Activated naive CD8-positive, alpha-beta T cell treated with anti-CD3 and anti-CD28 coated beads, Interleukin-2, amount 10 ng/mL, durations not matched to agents 7 days and 5 days (primary cell): ENCODE measurements at regions not wholly inside any gene's neighbourhood (a gene's known extent, or its start where the extent isn't known, plus 50 kb on each side); places are given as distances from the start of the nearest gene placed in this dataset.
"Not testable (repeated sequence)": the region's sequence is repeated elsewhere in the genome, so short reads cannot be mapped to it uniquely, and the experiment has no call there.

Experiments used
- ATAC-seq: fragments of 150-1000 bp; cut with Tn5 transposase; one replicate; pipeline ENCODE4 v1.10.0; 2021; ENCODE audit warnings: low read depth, moderate library complexity
- POLR2A ChIA-PET: fragments of 350-600 bp; sonication (Branson Sonifier 250); formaldehyde crosslinking; loops from one replicate; lab custom pipeline; 2021; ENCODE audit warnings: antibody characterized with exemption; lab: Charles Lee
- DNase-seq: peaks from one replicate; pipeline ENCODE4 v3.0.0; 2021
- H3K27ac Mint-ChIP-seq: one replicate; pipeline ENCODE4 v1.8.0; 2022; ENCODE audit warnings: mild to moderate bottlenecking, mixed read lengths
- H3K27me3 Mint-ChIP-seq: one replicate; pipeline ENCODE4 v1.8.0; 2022; ENCODE audit warnings: mild to moderate bottlenecking, moderate library complexity, mixed read lengths
- H3K36me3 Mint-ChIP-seq: one replicate; pipeline ENCODE4 v1.8.0; 2021; ENCODE audit warnings: mild to moderate bottlenecking, mixed read lengths
- H3K4me1 Mint-ChIP-seq: one replicate; pipeline ENCODE4 v1.8.0; 2021; ENCODE audit warnings: mixed read lengths
- H3K4me3 Mint-ChIP-seq: one replicate; pipeline ENCODE4 v1.8.0; 2022; ENCODE audit warnings: mild to moderate bottlenecking, moderate library complexity, mixed read lengths
- H3K9me3 Mint-ChIP-seq: one replicate; pipeline ENCODE4 v1.8.0; 2021; ENCODE audit warnings: mixed read lengths

GRCh38 chr13:38283346-38283745 lies 66.3 kb upstream of the UFM1 start:
- POLR2A ChIA-PET = no interaction called here
- no peaks in the 10 kb centered on the region for H3K36me3 Mint-ChIP-seq

GRCh38 chr13:38265132-38265497 lies 84.5 kb upstream of the UFM1 start:
- Mint-ChIP-seq H3K27ac (no peak overlapping the region), H3K27me3 (no peaks in the 10 kb centered on the region)
- POLR2A ChIA-PET = no interaction called here

More at GRCh38 chr13:38283346-38283745, 66.3 kb upstream of the UFM1 start:
- Mint-ChIP-seq H3K9me3 (peaks cover 8% of the 10 kb centered on the region), H3K27ac (no peak overlapping the region), H3K27me3 (no peaks in the 10 kb centered on the region), H3K4me3 (no peak overlapping the region), H3K4me1 (no peaks in the 10 kb centered on the region)
- no peak for DNase-seq
- ATAC-seq = no peak

GRCh38 chr13:38264363-38265131 lies 85.1 kb upstream of the UFM1 start:
- peaks cover 2% of the 10 kb centered on the region for H3K36me3 Mint-ChIP-seq
- H3K27me3 Mint-ChIP-seq = no peaks in the 10 kb centered on the region
- ATAC-seq (no peak), DNase-seq (no peak)
- no peaks in the 10 kb centered on the region for H3K4me1 Mint-ChIP-seq
- POLR2A ChIA-PET = no interaction called here
- no peak overlapping the region for H3K27ac Mint-ChIP-seq
- peaks cover 11% of the 10 kb centered on the region for H3K9me3 Mint-ChIP-seq
- no peak overlapping the region for H3K4me3 Mint-ChIP-seq

More at GRCh38 chr13:38265132-38265497, 84.5 kb upstream of the UFM1 start:
- Mint-ChIP-seq H3K4me3 (no peak overlapping the region), H3K36me3 (peaks cover 2% of the 10 kb centered on the region), H3K4me1 (no peaks in the 10 kb centered on the region), H3K9me3 (peaks cover 13% of the 10 kb centered on the region)
- no peak for ATAC-seq
- no peak for DNase-seq

GRCh38 chr13:38262211-38262610 lies 87.4 kb upstream of the UFM1 start:
- Mint-ChIP-seq H3K4me3 (no peak overlapping the region), H3K27me3 (no peaks in the 10 kb centered on the region), H3K9me3 (peaks cover 6% of the 10 kb centered on the region), H3K27ac (no peak overlapping the region), H3K36me3 (peaks cover 2% of the 10 kb centered on the region), H3K4me1 (no peaks in the 10 kb centered on the region)
- ATAC-seq (no peak), DNase-seq (no peak)
- POLR2A ChIA-PET = no interaction called here

GRCh38 chr13:38255600-38255999 lies 94.1 kb upstream of the UFM1 start:
- H3K27ac Mint-ChIP-seq = no peak overlapping the region
- H3K36me3 Mint-ChIP-seq = no peaks in the 10 kb centered on the region
- POLR2A ChIA-PET = no interaction called here
- no peaks in the 10 kb centered on the region for H3K4me1 Mint-ChIP-seq
- no peaks in the 10 kb centered on the region for H3K27me3 Mint-ChIP-seq
- no peak overlapping the region for H3K4me3 Mint-ChIP-seq
- no peak for DNase-seq
- no peak for ATAC-seq
- no peaks in the 10 kb centered on the region for H3K9me3 Mint-ChIP-seq

GRCh38 chr13:38239874-38240273 lies 109.8 kb upstream of the UFM1 start:
- Mint-ChIP-seq H3K4me1 (no peaks in the 10 kb centered on the region), H3K4me3 (no peak overlapping the region)
- POLR2A ChIA-PET = no interaction called here

GRCh38 chr13:38228322-38228721 lies 121.3 kb upstream of the UFM1 start:
- Mint-ChIP-seq H3K4me1 (no peaks in the 10 kb centered on the region), H3K36me3 (no peaks in the 10 kb centered on the region), H3K27me3 (no peaks in the 10 kb centered on the region)

More at GRCh38 chr13:38239874-38240273, 109.8 kb upstream of the UFM1 start:
- peaks cover 3% of the 10 kb centered on the region for H3K9me3 Mint-ChIP-seq
- H3K27me3 Mint-ChIP-seq = no peaks in the 10 kb centered on the region
- no peak overlapping the region for H3K27ac Mint-ChIP-seq
- DNase-seq (no peak), ATAC-seq (no peak)
- no peaks in the 10 kb centered on the region for H3K36me3 Mint-ChIP-seq

GRCh38 chr13:38226496-38226895 lies 123.2 kb upstream of the UFM1 start:
- POLR2A ChIA-PET = no interaction called here
- Mint-ChIP-seq H3K36me3 (no peaks in the 10 kb centered on the region), H3K4me3 (no peak overlapping the region), H3K27me3 (no peaks in the 10 kb centered on the region), H3K9me3 (no peaks in the 10 kb centered on the region), H3K27ac (no peak overlapping the region), H3K4me1 (no peaks in the 10 kb centered on the region)
- DNase-seq (no peak), ATAC-seq (no peak)

More at GRCh38 chr13:38228322-38228721, 121.3 kb upstream of the UFM1 start:
- POLR2A ChIA-PET = no interaction called here
- no peak overlapping the region for H3K4me3 Mint-ChIP-seq
- no peak for DNase-seq
- no peaks in the 10 kb centered on the region for H3K9me3 Mint-ChIP-seq
- H3K27ac Mint-ChIP-seq = no peak overlapping the region
- no peak for ATAC-seq

- H3K4me1 Mint-ChIP-seq = no peaks in the 10 kb centered on the region
- H3K9me3 Mint-ChIP-seq = peaks cover 1% of the 10 kb centered on the region
- ATAC-seq = no peak
- H3K4me3 Mint-ChIP-seq = no peak overlapping the region
- H3K36me3 Mint-ChIP-seq = no peaks in the 10 kb centered on the region
- DNase-seq = no peak
- H3K27ac Mint-ChIP-seq = no peak overlapping the region
- POLR2A ChIA-PET = no interaction called here
- no peaks in the 10 kb centered on the region for H3K27me3 Mint-ChIP-seq
Observed at GRCh38 chr13:38223089-38223488, 126.6 kb upstream of the UFM1 start.

- DNase-seq, H3K9me3 Mint-ChIP-seq, H3K36me3 Mint-ChIP-seq, POLR2A ChIA-PET, H3K27me3 Mint-ChIP-seq, H3K4me3 Mint-ChIP-seq, ATAC-seq, H3K27ac Mint-ChIP-seq, H3K4me1 Mint-ChIP-seq: not testable (repeated sequence)
Observed at GRCh38 chr13:38221120-38221519, 128.5 kb upstream of the UFM1 start.

GRCh38 chr13:38216181-38216580 lies 133.5 kb upstream of the UFM1 start:
- DNase-seq = no peak
- H3K36me3 Mint-ChIP-seq = no peaks in the 10 kb centered on the region
- H3K27me3 Mint-ChIP-seq = no peaks in the 10 kb centered on the region
- POLR2A ChIA-PET = no interaction called here
- peaks cover 8% of the 10 kb centered on the region for H3K9me3 Mint-ChIP-seq
- H3K27ac Mint-ChIP-seq = no peak overlapping the region
- H3K4me3 Mint-ChIP-seq = no peak overlapping the region
- no peaks in the 10 kb centered on the region for H3K4me1 Mint-ChIP-seq
- ATAC-seq = no peak

- no peak overlapping the region for H3K4me3 Mint-ChIP-seq
- peaks cover 8% of the 10 kb centered on the region for H3K9me3 Mint-ChIP-seq
- DNase-seq = no peak
- no peaks in the 10 kb centered on the region for H3K27me3 Mint-ChIP-seq
- POLR2A ChIA-PET = no interaction called here
- H3K4me1 Mint-ChIP-seq = no peaks in the 10 kb centered on the region
- H3K36me3 Mint-ChIP-seq = no peaks in the 10 kb centered on the region
- no peak for ATAC-seq
- no peak overlapping the region for H3K27ac Mint-ChIP-seq
Observed at GRCh38 chr13:38213314-38213713, 136.3 kb upstream of the UFM1 start.

GRCh38 chr13:38210928-38211596 lies 138.6 kb upstream of the UFM1 start:
- H3K4me1 Mint-ChIP-seq = no peaks in the 10 kb centered on the region
- POLR2A ChIA-PET = no interaction called here
- H3K9me3 Mint-ChIP-seq = peaks cover 8% of the 10 kb centered on the region
- H3K4me3 Mint-ChIP-seq = no peak overlapping the region
- H3K27ac Mint-ChIP-seq = no peak overlapping the region
- no peaks in the 10 kb centered on the region for H3K27me3 Mint-ChIP-seq
- DNase-seq = no peak
- no peak for ATAC-seq
- H3K36me3 Mint-ChIP-seq = no peaks in the 10 kb centered on the region

GRCh38 chr13:38204556-38204955 lies 145.1 kb upstream of the UFM1 start:
- DNase-seq (no peak), ATAC-seq (no peak)
- Mint-ChIP-seq H3K27ac (no peak overlapping the region), H3K4me3 (no peak overlapping the region), H3K36me3 (no peaks in the 10 kb centered on the region), H3K4me1 (no peaks in the 10 kb centered on the region), H3K9me3 (no peaks in the 10 kb centered on the region), H3K27me3 (no peaks in the 10 kb centered on the region)
- POLR2A ChIA-PET = no interaction called here
